Activated T-cell treated with anti-CD3 and anti-CD28 coated beads, Interleukin-2, amount 50 U/mL, for 72 hours (primary cell): ENCODE measurements at regions not wholly inside any gene's neighbourhood (a gene's known extent, or its start where the extent isn't known, plus 50 kb on each side); places are given as distances from the start of the nearest gene placed in this dataset.

Experiments
- ATAC-seq, 2 donors: fragments of 150-1000 bp; cut with Tn5 transposase; replicated peaks in 1 of 2; 2 replicates each; pipeline ENCODE4 v1.10.0; 2021; ENCODE audit warnings: moderate library complexity in 2 of 2, mild to moderate bottlenecking in 1 of 2
- DNase-seq, 2 donors: peaks; one replicate each; pipeline ENCODE4 v3.0.0; 2021 to 2022; ENCODE audit warnings: mixed read lengths in 1 of 2
- H3K27ac Mint-ChIP-seq: one replicate; pipeline ENCODE4 v1.8.0; 2022; ENCODE audit warnings: mild to moderate bottlenecking, moderate library complexity, mixed read lengths
- H3K27me3 Mint-ChIP-seq: one replicate; pipeline ENCODE4 v1.8.0; 2022; ENCODE audit warnings: low read depth, mixed read lengths
- H3K36me3 Mint-ChIP-seq, 2 donors: one replicate each; pipeline ENCODE4 v1.8.0; 2022; ENCODE audit warnings: mixed read lengths in 2 of 2, mild to moderate bottlenecking in 1 of 2; ENCODE audit not compliant: insufficient read depth in 2 of 2
- H3K4me1 Mint-ChIP-seq: one replicate; pipeline ENCODE4 v1.8.0; 2022; ENCODE audit warnings: low read depth, mixed read lengths
- H3K4me3 Mint-ChIP-seq, 2 donors: one replicate each; pipeline ENCODE4 v1.8.0; 2022; ENCODE audit warnings: mild to moderate bottlenecking in 2 of 2, mixed read lengths in 2 of 2, moderate library complexity in 2 of 2
- H3K9me3 Mint-ChIP-seq, 2 donors: one replicate each; pipeline ENCODE4 v1.8.0; 2022; ENCODE audit warnings: mixed read lengths in 2 of 2

DNA sequence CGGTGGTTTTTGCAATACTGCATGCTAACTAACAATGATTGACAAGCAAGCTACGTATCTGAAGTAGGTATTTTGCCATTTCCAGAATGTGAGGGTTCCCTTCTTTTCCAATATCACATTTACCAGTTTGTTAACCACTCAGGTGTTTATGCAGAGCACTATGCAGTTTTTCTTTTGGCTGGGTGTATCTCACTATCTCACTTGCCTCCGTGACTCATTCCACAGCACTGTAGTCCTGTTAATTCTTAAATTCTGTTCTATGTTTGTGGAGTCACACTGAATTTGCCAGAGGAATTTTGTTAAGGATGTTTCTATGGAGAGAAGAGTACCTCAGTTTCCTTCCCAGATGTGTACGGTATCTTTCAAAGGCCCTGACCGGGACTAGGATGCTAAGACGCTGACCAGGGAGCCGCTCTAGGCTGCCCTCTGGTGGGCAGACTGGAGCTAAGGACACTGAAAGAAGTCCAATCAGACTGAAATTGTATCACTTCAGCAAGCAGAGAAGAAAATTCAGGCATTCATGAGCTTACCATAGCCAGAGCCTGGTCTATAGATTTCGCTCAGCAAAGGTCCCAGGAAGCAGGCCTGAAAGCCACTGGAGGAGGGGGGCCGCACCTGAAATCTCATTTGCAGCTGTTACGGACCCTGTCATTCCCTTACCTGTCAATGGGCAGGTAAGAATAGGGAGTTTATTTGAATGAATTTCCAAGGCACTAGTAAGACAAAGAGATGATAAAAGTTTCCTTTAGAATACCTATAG is 388.4 kb upstream of the SPOCK3 start:
- Mint-ChIP-seq H3K4me1 (no peaks in the 10 kb centered on the region), H3K27me3 (no peaks in the 10 kb centered on the region), H3K9me3 (peaks cover 1 to 2% of the 10 kb centered on the region in 2 donors), H3K27ac (no peak overlapping the region), H3K4me3 (no peak overlapping the region), H3K36me3 (no peaks in the 10 kb centered on the region)
- DNase-seq: peak; percentile 28 to 42
- peak in 1 of 2 donors; percentile 46 for ATAC-seq

GRCh38 chr4:167623241-167623572 is 388.9 kb upstream of the SPOCK3 start:
- no peaks in the 10 kb centered on the region for H3K27me3 Mint-ChIP-seq
- no peak for DNase-seq
- H3K27ac Mint-ChIP-seq: no peak overlapping the region
- H3K36me3 Mint-ChIP-seq: no peaks in the 10 kb centered on the region
- peaks cover 0 to 1% of the 10 kb centered on the region in 2 donors for H3K9me3 Mint-ChIP-seq
- no peak for ATAC-seq
- no peak overlapping the region for H3K4me3 Mint-ChIP-seq
- no peaks in the 10 kb centered on the region for H3K4me1 Mint-ChIP-seq

GRCh38 chr4:167629272-167629671 is 395.0 kb upstream of the SPOCK3 start:
- no peak for ATAC-seq
- H3K36me3 Mint-ChIP-seq: no peaks in the 10 kb centered on the region
- no peak overlapping the region for H3K4me3 Mint-ChIP-seq
- no peaks in the 10 kb centered on the region for H3K27me3 Mint-ChIP-seq
- no peaks in the 10 kb centered on the region for H3K4me1 Mint-ChIP-seq
- no peak overlapping the region for H3K27ac Mint-ChIP-seq
- no peak for DNase-seq
- H3K9me3 Mint-ChIP-seq: peaks cover 0 to 2% of the 10 kb centered on the region in 2 donors

DNA sequence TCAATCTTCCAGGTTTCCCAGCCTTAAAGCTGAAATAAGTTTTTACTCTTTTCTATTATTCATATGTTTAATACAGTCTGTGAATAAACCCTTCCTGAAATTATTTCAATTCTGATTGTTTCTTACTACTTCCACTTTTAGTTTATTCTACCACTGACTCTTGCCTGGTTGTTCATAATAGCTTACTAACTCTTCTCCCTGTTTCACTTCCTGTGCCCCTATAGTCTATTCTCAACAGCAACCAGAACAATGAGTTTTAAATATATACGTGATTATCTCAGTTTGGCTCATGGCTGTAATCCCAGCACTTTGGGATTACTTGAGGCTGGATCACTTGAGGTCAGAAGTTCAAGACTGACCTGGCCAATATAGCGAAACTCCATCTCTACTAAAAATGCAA is 408.0 kb upstream of the SPOCK3 start:
- ATAC-seq (no peak), DNase-seq (no peak)
- Mint-ChIP-seq H3K4me1 (no peaks in the 10 kb centered on the region), H3K9me3 (peaks cover 9% of the 10 kb centered on the region in 2 donors), H3K27me3 (no peaks in the 10 kb centered on the region), H3K4me3 (no peak overlapping the region), H3K27ac (no peak overlapping the region), H3K36me3 (no peaks in the 10 kb centered on the region)

DNA sequence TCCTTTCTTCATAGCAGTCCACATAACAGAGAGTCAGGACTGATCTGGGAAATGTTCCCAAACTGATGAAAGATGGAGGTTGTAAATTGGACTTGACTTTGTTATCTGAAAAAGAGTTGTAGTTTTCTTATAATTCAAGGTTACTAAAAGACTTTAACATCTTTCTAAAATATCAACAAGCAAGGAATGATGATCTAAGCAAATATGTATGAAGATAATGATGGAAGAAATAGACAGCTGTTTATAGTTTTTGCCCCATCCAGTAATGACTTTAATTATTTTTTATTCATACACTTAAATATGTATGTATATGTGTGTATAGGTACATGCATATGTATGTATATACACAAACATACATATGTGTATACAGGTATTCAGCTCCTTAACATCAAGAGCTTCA is 411.1 kb upstream of the SPOCK3 start:
- Mint-ChIP-seq H3K27ac (no peak overlapping the region), H3K4me1 (no peaks in the 10 kb centered on the region), H3K36me3 (no peaks in the 10 kb centered on the region), H3K27me3 (no peaks in the 10 kb centered on the region), H3K4me3 (no peak overlapping the region), H3K9me3 (peaks cover 1 to 4% of the 10 kb centered on the region in 2 donors)
- no peak for ATAC-seq
- no peak for DNase-seq

DNA sequence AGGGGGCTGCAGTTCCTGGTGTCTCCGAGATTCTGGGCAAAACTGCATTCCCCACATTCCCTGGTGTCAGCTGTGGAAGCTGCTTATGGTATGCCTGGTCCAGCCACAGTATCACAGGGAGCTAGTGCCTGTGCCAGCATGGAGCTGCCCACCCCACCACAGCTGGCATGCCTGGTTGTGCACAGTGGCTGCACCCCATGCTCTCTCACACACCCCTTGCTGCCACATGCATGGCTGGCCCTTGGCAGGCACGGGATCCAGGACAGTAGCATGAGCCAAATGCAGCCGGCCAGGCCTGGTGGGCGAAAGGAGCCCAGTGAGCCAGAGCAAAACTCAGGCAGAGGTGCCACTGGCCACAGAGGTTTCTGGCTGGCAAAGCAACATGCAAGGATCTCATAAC is 418.0 kb upstream of the SPOCK3 start:
- H3K36me3 Mint-ChIP-seq: no peaks in the 10 kb centered on the region

DNA sequence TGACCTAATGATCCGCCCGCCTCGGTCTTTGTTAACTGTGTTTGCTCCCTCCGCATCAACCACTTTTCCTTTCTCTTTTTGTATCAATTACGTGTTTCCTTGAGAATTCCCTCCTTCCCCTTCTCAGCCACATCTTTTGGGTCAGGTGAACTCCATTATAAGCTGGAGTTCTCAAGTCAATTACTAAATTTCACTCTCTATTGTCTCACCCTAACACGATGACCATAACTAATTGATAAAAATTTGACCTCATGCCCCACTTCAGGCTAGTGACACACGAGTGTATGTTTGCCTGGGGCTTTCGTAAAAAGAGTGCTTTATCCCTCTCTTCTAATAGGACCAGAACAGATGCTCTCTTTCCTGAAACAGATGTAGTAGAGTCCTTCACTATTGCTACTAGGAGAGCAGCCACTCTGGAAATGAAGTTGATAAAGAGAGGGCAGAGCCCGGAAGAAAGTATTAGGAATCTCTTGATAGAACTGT is 403.6 kb upstream of the ANXA10 start:
- Mint-ChIP-seq H3K27ac (no peak overlapping the region), H3K27me3 (no peaks in the 10 kb centered on the region), H3K9me3 (peaks cover 5 to 7% of the 10 kb centered on the region in 2 donors), H3K36me3 (no peaks in the 10 kb centered on the region), H3K4me3 (no peak overlapping the region), H3K4me1 (no peaks in the 10 kb centered on the region)
- DNase-seq (no peak), ATAC-seq (no peak)

More for the DNA sequence above, 418.0 kb upstream of the SPOCK3 start:
- H3K27me3 Mint-ChIP-seq: no peaks in the 10 kb centered on the region
- DNase-seq (no peak), ATAC-seq (no peak)
- H3K4me1 Mint-ChIP-seq: no peaks in the 10 kb centered on the region
- H3K9me3 Mint-ChIP-seq: peaks cover 0 to 7% of the 10 kb centered on the region in 2 donors
- no peak overlapping the region for H3K4me3 Mint-ChIP-seq
- H3K27ac Mint-ChIP-seq: no peak overlapping the region

DNA sequence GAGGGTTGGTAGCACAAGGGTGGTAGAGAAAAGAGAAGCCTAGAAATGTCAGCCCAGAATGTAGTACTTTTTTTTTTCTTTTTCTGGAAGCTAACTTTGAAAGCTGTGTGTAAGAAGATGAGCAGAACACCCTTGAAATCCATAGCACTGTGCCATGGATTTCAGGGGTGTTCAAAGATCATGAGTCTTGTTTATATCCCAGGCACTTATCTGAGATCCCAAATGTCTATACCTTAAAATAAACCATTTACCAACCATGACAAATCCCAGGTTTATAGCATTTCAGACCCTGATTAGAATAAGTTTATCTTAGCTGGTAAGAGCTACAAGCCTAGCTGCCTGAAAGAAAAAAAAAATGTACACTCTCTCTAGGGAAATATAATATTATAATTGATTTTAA is 389.9 kb upstream of the ANXA10 start:
- Mint-ChIP-seq H3K9me3 (peaks cover 4% of the 10 kb centered on the region in 2 donors), H3K27me3 (no peaks in the 10 kb centered on the region), H3K4me1 (no peaks in the 10 kb centered on the region), H3K4me3 (no peak overlapping the region), H3K36me3 (no peaks in the 10 kb centered on the region), H3K27ac (no peak overlapping the region)
- ATAC-seq (no peak), DNase-seq (no peak)

GRCh38 chr4:167711517-167711916 is 380.8 kb upstream of the ANXA10 start:
- no peak overlapping the region for H3K27ac Mint-ChIP-seq
- H3K9me3 Mint-ChIP-seq: peaks cover 0 to 2% of the 10 kb centered on the region in 2 donors
- DNase-seq (no peak), ATAC-seq (no peak)
- H3K4me3 Mint-ChIP-seq: no peak overlapping the region
- H3K4me1 Mint-ChIP-seq: no peaks in the 10 kb centered on the region
- no peaks in the 10 kb centered on the region for H3K27me3 Mint-ChIP-seq
- H3K36me3 Mint-ChIP-seq: no peaks in the 10 kb centered on the region

DNA sequence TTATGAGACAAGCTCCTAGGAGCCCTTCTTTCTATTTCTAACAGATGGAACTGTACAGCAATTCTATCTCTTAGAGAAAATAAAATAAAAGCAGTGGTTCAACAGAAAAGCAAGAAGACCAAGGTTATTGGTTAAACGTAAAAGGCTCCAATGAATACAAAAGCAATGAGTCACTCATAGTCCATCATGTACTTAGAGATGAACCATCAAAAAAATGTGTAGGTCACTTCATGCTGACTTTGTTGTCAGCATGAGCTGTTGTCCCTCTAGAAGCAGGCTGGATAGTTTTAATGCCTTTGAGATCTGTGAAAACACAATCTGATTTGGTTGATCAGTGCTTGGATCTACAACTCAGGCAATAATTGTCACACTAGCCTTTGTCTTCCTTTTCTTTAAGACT is 378.6 kb upstream of the ANXA10 start:
- Mint-ChIP-seq H3K27ac (no peak overlapping the region), H3K4me1 (no peaks in the 10 kb centered on the region)

DNA sequence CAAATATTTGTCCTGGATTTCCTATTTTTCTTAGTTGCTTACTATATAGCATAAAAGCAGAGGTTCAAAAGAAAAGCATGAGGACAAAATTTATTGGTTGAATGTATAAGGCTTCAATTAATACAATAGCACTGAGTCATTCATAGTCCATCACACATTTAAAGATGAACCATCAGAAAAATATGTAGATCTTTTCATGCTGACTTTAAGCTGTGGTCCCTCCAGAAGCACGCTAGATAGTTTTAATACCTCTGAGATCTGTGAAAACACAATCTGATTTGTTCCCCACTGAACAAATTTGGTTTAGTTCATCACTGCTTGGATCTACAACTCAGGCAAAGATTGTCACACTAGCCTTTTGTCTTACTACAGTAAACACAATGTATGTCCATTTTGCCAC is 377.2 kb upstream of the ANXA10 start:
- no peaks in the 10 kb centered on the region for H3K4me1 Mint-ChIP-seq
- no peak overlapping the region for H3K4me3 Mint-ChIP-seq
- peaks cover 0 to 1% of the 10 kb centered on the region in 2 donors for H3K9me3 Mint-ChIP-seq
- ATAC-seq (no peak), DNase-seq (no peak)
- H3K36me3 Mint-ChIP-seq: no peaks in the 10 kb centered on the region
- no peaks in the 10 kb centered on the region for H3K27me3 Mint-ChIP-seq
- no peak overlapping the region for H3K27ac Mint-ChIP-seq

More for the DNA sequence above, 378.6 kb upstream of the ANXA10 start:
- H3K4me3 Mint-ChIP-seq: no peak overlapping the region
- H3K9me3 Mint-ChIP-seq: peaks cover 0 to 1% of the 10 kb centered on the region in 2 donors
- H3K27me3 Mint-ChIP-seq: no peaks in the 10 kb centered on the region
- ATAC-seq (no peak), DNase-seq (no peak)
- no peaks in the 10 kb centered on the region for H3K36me3 Mint-ChIP-seq

- Mint-ChIP-seq H3K27ac (no peak overlapping the region), H3K9me3 (peaks cover under 1 to 1% of the 10 kb centered on the region in 2 donors), H3K4me1 (no peaks in the 10 kb centered on the region), H3K36me3 (no peaks in the 10 kb centered on the region), H3K4me3 (no peak overlapping the region), H3K27me3 (no peaks in the 10 kb centered on the region)
- ATAC-seq: no peak
- DNase-seq: no peak
These were observed 374.8 kb upstream of the ANXA10 start for GRCh38 chr4:167717495-167717894.

GRCh38 chr4:167721617-167722486 is 370.5 kb upstream of the ANXA10 start:
- Mint-ChIP-seq H3K4me3 (no peak overlapping the region), H3K36me3 (no peaks in the 10 kb centered on the region), H3K4me1 (no peaks in the 10 kb centered on the region), H3K27ac (no peak overlapping the region), H3K9me3 (peaks cover 4 to 6% of the 10 kb centered on the region in 2 donors), H3K27me3 (no peaks in the 10 kb centered on the region)
- ATAC-seq: no peak
- DNase-seq: no peak
